Activated CD4-positive, alpha-beta T cell treated with anti-CD3 and anti-CD28 coated beads for 48 hours (primary cell): ENCODE measurements at regions not wholly inside any gene's neighbourhood (a gene's known extent, or its start where the extent isn't known, plus 50 kb on each side); places are given as distances from the start of the nearest gene placed in this dataset.
"Not testable (repeated sequence)": the region's sequence is repeated elsewhere in the genome, so short reads cannot be mapped to it uniquely, and the experiment has no call there.

Experiments used
- DNase-seq: peaks from one replicate; pipeline ENCODE4 v3.0.0-alpha.2; 2020

DNA sequence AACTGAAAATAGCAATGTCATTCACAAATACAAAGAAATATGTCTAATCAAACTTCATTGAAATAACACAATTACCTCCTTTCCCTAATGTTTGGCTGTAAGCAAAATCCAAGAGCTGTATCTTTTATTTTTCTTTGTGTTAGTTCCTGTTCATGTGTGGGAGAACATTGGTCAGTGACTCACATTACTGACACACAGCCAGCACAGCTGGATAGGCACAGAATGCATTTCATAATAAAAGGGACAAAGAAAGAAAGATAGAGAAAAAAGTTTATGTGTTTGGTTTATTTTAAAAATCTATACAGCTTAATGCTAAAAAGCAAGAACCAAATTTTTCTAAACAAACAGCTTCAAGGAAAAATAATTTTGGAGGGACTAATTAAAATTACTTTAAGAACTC, 185.6 kb upstream of the COL3A1 start:
- no peak for DNase-seq

DNA sequence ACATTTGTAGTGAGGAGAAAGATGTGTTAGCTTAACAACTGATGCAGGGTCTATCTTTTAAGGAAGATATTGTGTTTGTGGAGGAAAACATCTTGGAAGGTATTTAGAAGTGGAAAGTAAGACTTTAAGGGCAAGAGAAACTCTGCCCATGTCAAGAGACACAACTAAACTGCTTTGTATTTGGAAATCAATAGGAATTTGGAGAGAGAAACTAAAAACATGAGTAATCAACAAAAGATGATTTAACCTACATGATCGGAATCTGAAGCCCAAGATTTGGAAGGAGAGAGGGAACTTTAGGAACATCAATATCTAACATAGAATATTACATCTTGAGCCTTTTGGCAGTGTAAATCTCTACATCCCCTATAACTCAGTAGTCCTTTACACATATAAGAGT, 184.2 kb upstream of the COL3A1 start:
- no peak for DNase-seq

DNA sequence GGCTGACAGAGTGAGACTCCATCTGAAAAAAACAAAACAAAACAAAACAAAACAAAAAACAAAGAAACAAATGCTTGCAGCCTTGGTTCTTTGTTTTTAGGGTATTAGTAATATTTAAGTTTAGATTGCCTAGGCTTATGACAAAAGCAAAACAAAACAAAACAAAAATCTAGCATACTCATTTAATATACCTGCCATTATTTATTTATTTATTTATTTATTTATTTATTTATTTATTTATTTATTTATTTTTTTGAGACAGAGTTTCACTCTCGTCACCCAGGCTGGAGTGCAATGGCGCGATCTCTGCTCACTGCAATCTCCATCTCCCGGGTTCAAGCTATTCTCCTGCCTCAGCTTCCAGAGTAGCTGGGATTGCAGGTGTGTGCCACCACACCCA, 179.7 kb upstream of the COL3A1 start:
- not testable (repeated sequence) for DNase-seq

DNA sequence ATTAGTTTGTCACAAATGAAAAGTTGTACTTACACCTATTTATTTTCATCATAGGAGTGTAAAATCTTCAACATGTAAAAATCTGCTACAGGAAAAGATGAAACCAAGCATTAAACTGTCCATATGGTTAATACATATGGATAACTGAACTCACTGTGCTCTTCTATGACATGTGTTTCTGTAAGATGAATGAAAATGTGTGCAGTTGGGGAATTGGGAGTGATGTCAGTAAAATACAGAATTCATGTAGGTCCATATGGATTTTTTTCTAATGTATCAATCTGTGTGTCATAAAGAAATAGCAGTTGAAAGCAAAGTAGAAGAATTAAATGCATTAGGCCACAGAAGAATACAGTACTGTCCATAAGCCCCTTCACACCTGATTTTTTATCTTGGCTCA, 178.4 kb upstream of the COL3A1 start:
- DNase-seq, result no peak

DNA sequence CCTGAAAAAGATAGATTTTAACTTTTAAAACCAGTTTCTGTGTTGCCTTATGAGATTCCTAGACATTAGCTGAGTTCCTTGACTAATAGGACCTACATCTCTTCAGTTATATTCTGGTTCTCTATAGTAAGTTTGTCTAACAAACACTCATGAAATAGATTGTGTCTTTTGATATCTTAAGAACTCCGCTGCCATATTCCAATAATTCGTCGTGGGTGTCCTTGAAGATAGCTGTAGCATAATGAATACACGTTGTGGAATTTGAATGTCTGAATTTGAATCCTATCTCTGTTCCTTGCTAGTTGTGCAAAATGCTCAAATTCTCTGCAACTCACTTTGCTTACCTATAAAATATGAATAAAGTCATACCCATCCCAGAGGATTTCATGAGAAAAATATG, 176.8 kb upstream of the COL3A1 start:
- no peak for DNase-seq

DNA sequence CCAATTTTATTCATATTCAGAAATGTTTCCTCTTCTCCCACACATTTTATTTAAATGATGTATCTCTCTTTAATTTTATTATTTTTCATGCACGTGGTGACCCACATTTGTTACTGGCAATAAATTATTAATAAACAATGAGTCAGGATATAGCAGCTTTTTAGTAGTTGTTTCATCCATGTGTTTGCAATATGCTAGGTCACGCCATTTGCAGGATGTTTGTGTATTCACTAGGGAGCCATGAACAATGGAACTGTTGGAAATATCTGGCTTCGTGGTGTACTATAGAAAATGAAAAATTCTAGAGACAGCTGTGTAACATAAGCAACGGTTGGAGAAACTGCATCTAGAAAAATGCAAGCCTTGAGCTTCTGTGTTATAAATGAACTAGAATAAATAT, 176.0 kb upstream of the COL3A1 start:
- DNase-seq, result no peak

DNA sequence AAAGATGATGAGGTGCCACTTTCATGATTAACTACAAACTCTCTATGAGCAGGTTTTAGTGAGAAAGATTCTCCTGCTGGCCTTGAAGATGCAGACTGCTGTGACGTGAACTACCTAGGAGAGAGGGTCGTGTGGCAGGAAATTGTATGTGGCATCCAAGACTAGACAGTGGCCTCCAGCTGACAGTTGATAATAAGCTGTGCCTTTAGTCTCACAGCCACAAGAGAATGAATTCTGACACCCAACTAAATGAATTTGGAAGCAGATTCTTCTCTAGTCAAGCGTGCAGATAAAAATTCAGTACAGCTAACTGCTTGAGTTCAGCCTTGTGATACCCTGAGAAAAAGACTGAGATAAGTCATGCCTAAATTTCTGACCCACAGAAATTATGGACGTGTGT, 169.0 kb upstream of the COL3A1 start:
- DNase-seq, result no peak

DNA sequence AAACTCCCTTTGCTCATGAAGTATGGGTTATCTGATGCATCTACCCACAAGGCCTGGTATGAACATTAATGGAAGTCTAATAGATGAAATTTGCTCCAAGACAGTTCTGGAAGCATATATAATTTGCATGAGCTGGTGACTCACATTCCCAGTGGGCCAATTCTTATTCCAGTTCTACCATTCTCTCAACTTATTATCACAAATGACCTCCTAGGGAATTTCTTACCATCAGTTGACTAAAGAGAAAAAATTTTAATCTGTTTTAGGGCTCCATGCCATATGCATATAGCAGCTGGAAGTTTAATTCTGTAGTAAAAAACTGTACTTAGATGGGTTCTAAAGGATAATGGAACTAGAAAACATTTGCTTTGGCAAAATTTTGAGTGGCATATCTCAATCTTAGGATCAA, 165.2 kb upstream of the COL3A1 start:
- DNase-seq, result no peak

DNA sequence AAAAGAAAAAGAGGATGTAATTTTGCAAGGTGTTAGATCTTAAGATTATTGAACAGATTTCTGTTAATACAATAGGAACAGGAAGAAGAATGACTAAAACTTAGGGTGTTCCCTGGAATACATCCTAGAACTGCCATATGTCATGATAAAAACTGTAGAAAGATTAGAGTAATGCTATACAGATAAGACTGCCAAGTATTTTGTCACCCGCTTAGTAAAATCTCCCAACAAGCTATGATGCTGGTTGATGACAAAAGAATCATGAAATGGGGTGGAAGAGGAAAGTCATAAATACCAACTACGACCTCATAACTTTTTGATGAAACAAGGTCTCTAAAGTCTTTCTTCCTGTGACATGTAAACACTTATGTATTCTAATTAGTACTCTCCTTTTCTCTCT, 163.6 kb upstream of the COL3A1 start:
- DNase-seq, result no peak

DNA sequence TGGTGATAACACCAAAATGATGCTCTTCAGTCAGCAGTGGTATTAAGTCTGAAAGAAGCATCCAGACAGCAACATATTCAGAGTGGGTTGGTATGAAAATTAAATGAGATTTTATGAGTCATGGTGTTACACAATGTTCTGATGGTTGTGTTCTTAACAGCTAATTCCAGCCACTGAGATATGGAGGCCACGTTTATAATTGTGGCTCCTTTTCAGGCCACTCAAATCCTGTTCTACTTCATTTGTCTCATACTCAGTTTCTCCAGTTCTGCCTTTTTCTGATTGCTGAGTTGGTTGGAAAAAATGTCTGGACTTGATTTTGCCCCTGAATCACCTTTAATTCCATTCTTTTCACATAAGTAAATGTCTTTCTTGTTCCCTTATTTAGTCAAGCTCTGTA, 162.7 kb upstream of the COL3A1 start:
- no peak for DNase-seq

DNA sequence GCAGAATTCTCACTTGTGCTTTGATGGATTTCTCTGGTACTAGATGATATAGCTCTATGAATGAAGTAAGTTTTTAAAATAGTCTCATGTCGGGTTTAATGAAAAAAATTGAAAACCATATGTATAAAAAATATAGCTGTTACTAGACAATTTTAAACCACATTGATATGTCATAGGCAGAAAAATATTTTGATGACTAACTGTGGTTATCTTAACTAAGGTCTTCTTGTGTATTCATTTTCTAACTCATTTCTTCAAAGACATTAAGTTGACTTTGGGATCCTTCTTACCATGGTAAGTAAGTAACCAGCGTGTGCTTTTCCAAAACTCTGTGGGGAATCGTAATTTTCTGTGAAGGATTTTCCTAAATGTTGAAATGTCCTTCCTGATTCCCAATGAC, 160.9 kb upstream of the COL3A1 start:
- DNase-seq, result no peak

DNA sequence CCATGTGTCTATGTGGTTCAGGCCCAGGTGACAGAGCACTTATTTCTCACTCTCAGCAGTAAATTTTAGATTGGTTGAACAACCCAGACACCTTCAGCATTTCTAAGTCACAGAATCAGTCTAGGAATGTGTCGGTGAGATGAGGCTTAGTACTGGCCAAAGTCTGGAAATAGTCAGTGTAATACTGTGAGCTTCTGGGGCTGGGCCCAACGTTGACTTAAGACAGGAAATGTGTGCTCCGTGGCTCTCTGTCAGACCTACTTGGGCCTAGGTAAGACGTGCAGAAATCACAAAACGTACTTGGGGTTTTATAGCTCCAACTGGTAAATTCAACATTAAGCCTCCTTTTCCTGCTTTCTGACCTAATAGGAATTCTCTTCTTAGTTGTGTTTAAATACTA, 160.3 kb upstream of the COL3A1 start:
- no peak for DNase-seq

DNA sequence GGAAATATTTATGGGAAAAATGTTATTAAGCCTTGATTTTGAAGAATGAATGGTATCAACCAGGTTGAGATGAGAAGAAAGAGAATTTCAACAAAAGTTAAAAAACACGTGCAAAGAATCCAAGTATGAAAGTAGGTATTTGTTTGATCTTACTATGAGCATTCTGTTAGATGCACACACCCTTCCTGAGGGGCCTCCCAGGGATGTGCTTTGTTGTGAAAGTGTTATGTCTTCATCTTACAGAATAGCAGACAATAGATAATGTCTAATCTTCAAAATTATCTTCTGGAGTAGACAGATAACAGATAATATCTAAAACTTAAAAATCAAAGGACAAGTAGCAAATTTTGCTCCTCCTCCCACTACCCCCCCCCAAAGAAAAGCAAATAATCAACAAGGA, 155.2 kb upstream of the COL3A1 start:
- no peak for DNase-seq

DNA sequence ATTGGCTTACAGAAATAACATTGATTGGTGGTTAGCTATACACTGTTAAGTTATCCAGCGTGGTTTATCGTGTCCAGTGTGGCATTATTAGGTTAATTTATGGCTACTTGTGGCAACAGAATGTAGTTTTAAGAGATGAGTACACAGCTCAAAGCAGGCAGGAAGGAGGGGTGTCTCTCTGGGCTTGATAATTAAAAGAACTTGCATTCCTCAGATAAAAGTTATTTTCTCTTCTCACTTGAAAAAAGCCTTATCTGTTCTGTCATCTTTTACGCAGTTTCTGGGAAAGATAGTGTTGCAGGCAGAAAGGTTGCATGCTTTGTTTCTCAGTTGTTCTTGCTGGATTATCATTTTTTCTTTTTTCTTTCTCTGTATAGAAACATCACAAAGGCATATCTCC, 154.4 kb upstream of the COL3A1 start:
- no peak for DNase-seq

DNA sequence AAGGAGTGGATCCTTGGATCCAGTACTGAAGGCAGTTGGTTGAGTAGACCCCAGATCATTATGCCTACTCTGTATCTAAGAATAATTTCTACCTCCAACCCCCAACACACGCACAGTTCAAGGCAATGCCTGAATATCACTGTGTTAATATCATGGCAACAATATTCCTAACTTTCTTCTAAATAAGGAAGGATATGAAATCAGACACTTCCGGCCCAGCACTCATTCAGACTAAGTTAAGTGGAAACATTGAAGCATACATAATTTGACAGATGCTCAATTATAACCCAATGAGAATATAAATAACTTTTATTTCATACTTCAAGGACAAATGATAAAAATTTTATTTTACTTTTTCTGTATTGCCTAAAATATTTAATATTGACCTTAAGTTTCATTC, 153.6 kb upstream of the COL3A1 start:
- DNase-seq, result no peak

DNA sequence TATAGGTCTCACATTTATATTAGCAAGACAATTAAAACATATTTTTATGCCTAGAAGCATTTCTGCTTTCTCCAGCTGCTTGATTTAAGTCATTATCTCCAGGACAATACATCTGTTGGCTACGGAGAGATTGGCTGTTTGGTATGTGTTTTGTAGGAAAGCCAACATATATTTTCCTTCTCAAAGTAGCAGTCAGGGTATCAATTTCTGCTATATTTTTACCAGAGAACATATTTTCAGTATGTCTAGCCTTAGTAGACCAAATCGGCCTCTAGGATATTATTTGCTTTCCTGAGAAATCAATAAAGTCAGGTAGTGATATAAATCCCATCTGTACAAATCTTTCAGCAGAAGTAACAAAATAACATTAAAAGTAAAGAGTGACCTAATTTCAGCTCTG, 150.0 kb upstream of the COL3A1 start:
- DNase-seq, result no peak

DNA sequence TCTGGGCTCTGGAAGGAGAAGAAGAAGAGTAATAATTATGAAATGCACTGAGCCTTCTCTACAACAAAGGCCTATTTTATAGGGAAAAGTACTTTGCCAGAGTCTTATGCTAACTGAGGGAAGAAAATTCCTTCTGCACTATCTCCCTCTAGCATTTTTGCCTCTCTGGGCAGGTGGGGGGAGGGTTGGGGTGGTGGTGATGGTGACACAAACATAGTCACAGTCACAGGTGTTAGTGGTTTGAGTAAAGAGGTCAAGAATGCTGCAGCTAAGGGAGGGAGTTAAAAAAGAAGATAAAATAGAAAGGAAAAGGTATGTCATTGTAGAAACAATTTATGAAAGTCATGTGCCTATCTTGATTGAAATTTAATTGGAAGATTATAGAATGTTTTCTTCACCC, 140.8 kb upstream of the COL3A1 start:
- DNase-seq, result no peak

DNA sequence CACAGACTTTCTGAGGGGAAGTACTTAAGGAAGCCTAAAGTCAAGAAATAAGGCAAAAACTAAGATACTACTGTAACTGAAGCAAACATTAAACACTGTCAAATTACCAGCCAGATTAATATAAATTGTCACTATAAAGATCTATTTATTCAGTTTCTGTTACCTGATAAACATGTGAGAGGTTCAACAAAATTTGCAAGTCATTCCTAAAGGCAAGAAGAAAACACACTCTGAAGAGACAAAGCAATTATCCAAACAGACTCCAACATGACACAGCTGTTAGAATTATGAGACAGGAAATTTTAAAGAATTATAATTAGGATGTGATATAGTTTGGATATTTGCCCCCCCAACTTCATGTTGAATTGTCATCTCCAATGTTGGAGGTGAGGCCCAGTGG, 140.4 kb upstream of the COL3A1 start:
- no peak for DNase-seq

DNA sequence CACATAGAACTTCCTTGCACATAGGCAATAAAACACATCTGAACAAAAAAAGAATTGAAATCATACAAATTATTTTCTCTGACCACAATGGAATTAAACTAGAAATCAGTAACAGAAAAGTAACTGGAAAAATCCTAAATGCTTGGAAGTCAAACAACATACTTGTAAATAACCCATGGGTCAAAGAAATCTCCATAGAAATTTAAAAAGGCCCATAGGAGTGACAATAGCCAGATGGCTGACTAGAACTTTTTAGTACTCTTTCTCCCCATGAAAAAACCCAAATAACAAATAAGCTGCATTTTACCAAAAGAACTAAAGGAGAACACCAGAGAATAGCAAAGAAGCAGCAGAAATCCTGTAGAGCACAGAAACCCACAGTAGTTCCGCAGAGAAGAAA, 139.2 kb upstream of the COL3A1 start:
- DNase-seq, result no peak

DNA sequence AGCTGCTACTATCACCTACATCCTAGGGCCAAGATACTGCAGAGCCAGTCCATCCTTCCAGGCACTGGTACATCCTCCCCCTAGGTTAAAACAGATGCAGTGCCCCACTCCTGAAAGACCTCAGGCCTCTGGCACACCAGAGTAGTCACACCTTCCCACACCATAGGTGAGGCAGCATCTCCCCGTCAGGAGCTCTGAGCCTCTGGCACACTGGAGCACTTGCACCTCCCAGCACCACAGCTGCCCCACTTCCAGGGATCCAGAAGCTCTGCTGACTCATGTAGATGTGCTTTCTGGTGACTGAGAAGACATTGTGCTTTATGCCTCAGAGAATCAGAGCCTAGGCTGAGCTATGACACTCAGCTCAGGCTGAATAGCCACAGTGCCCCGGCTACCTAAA, 138.4 kb upstream of the COL3A1 start:
- DNase-seq, result no peak

DNA sequence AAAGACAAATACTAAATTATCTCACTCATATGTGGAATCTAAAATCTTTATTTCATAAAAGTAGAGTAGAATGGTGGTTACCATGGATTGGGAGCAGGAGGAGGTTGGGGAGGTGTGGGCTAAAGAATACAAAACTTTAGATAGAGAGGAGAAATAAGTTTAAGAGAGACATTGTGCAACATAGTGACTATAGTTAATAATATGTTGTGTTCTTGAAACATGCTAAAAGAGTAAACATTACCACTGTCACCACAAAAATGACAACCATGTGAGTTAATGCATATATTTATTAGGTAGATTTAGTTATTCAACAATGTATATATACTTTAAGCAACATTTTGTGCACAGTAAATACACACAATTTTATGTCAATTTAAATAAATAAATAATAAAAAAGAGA, 128.5 kb upstream of the COL3A1 start:
- DNase-seq, result no peak

DNA sequence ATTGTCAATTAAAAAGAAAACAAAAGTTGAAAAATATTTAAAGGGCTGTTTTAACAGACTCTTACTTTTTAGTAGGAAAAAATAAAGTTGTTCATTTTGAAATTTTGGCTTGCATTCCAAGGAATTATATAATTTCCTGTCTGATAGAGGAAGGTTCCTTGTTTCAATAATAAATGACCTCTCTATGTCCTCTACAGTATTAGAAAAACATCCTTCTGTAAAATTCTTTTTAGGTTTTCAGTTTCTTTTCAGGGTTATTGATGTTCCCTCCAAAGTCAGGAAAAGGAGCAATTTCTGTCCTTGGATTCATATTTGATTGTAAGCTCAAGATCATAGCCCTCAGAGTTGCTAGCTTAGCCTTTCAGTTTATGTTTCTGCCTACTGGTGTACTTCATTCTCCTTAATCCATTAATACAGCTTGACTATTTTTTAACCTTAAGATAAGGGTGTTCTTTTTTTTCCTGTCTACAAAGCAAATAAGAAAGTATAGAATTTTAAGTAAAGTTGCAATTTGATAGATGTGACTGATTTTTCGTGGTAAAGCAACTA, 125.2 kb upstream of the COL3A1 start:
- no peak for DNase-seq

DNA sequence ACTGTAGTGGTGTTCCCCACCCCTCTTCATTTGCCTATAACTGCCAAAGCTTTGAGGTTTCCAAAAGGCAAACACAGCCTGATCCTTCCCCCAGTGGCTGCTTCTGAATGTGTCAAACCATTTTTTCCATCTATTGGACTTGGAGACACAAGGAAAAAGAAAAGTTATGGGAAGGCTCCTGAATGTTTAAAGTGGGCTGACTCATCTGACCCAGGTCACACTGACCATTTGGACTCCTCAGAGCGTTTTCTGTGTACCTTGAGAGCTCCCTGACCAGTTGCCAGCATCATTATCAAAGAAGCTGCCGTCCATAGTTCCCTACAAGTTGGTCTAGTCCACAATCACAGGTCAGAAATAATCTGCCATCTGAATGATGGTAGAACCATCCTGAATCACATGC, 123.4 kb upstream of the COL3A1 start:
- no peak for DNase-seq

DNA sequence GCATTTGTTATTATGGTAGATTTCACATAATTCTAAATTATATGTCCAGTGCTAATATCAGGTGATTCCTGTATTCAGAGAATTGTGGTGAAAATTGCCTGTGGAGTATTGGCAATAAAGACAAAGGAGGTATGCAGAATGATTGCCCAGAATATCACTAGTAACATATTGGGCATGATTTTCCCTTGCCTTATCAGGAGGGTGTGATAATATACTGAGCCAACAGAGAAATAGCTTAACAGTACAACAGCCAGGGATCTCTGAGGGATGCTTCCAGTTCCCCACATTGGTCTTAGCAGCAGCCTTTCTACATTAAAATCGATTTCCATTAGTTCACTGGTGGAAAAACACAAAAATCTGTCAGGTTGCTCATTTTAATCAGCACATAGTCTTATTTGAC, 122.9 kb upstream of the COL3A1 start:
- no peak for DNase-seq

DNA sequence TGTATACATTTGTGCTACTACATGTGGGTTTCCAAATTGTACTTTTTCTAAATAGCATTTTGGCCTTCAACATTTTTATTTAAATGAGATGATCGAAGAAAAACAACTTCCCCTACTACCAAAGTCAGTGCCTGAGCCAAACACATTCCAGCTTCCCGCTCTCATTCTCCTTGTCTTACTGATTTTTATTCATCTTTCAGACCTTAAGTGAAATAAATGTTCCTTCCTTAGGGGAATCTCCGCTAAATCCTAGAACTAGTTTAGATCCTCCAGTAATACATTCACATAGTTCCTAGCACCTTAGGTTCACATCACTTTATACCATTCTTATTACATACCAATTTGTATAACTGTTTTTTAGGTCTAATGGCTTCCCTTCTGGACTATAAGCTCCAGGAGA, 122.3 kb upstream of the COL3A1 start:
- no peak for DNase-seq

DNA sequence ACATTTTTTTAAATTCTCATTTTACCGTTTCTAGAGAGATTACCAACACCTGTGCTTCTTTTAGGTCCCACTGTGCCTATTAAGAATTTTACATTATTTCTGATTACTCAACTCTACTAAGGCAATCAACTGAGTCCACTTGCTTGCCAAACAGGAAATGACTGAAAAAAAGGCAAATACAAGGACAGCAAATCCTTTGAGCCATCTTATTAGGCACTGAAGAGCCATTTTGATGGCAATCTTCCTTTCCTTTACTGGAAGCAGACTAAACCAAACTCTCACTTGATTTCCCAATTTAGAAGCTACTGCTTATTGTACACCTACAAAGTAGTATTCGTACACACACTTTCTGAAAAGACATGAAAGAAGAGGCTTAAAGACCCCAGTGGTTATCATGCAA, 121.4 kb upstream of the COL3A1 start:
- no peak for DNase-seq
